ENCODE measurements at regions not wholly inside any gene's neighbourhood (a gene's known extent, or its start where the extent isn't known, plus 50 kb on each side); places are given as distances from the start of the nearest gene placed in this dataset.

DNA sequence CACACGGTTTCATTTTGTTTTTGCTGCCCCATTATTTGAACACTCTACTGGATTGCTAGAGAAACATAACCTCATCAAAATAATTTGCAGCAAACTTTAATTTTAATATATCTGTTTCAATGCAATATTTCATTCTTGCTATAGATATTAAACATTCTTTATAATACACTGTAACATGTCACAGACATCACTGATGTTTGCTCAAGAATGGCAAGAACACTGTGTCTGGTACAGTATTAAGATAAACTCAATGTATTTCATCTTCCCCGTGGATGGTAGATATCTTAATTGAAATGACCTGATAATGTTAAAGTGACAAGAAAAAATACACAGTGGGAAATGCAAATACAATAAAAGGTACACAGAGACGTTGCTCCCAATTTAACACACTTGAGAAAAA is 86.0 kb downstream of the PTCHD4 start (continued):
- no peak for TF ChIP-seq ZNF687 (CRISPR knock-in tag; IDR thresholded peaks at IDR 0.05)
- no peak for TF ChIP-seq ZNF75D (CRISPR knock-in tag; IDR thresholded peaks at IDR 0.05; ENCODE audit: borderline replicate concordance)
- TF ChIP-seq IKZF1 (IDR thresholded peaks at IDR 0.05), result no peak
- no peak for TF ChIP-seq MXD4 (CRISPR knock-in tag; IDR thresholded peaks at IDR 0.05)

DNA sequence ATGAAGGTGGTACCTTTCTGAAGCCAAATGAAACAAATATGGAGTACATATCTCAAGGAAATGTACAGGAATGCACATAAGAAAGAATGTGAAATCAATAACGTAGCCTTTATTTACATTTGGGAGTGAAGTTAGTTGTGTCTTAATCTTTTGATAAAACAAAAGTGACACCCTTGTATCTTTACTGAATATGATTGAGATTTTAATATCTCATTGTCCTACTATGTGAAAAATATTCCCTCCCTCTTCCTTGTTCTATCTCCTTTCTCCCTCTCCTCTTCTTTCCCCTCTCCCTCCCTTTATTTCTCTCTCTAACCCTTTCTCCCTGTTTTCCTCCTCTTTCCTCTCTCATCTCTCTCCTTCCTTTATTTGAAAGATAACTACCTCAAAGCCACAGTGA is 89.1 kb downstream of the PTCHD4 start:
- intact Hi-C loops (cut with micrococcal nuclease; ENCODE audit: unreplicated experiment), result no loop called here
- no peak for FAIRE-seq
- in situ Hi-C loops (cut with HindIII; ENCODE audit: extremely low pct_ligation_motif_present, low pct_unique_long_range_greater_than_20kb), result no loop called here

More for the DNA sequence above, 89.1 kb downstream of the PTCHD4 start:
- BruUV-seq (replicated peaks), result no TSS peak
- peaks cover 2 to 5% of the 10 kb centered on the region in 2 experiments; a peak in 3 of 5 replicates for H3K36me3 ChIP-seq (replicated peaks in 1 of 2; ENCODE audit: control insufficient read depth in 1 of 2, insufficient read depth in 2 of 2, low read length in 2 of 2)
- ChIA-PET CTCF (ENCODE audit: low intra/inter-chr PET ratio, low total read pairs) (no interaction called here), POLR2A (no interaction called here)
- H2AFZ ChIP-seq (ENCODE audit: low read length), result no peak overlapping the region
- no peaks in the 10 kb centered on the region for H3K9me3 ChIP-seq (ENCODE audit: low read length)
- ATAC-seq (no peak), DNase-seq (ENCODE audit: low spot score) (no peak)
- no peaks in the 10 kb centered on the region; the same call in 1 of the 2 replicates for H4K20me1 ChIP-seq (ENCODE audit: insufficient read depth, low read length)
- H3K4me3 ChIP-seq (replicated peaks in 1 of 3; ENCODE audit: insufficient read depth in 1 of 3, low read depth in 2 of 3, low read length in 3 of 3), result no peak overlapping the region
- H3K4me1 ChIP-seq (ENCODE audit: insufficient read depth, low read length), result no peaks in the 10 kb centered on the region
- no peaks in the 10 kb centered on the region for H3K27me3 ChIP-seq (ENCODE audit: control insufficient read depth in 1 of 2, insufficient read depth in 2 of 2, low read length in 2 of 2)
- TF ChIP-seq TEF (CRISPR knock-in tag; IDR thresholded peaks at IDR 0.05), result no peak
- peak; percentile 93 for TF ChIP-seq HNRNPK (IDR thresholded peaks at IDR 0.05; ENCODE audit: low read depth, low read length, poor library complexity, severe bottlenecking)
- no peak overlapping the region for H3K27ac ChIP-seq (ENCODE audit: extremely low read length, insufficient read depth, low read length)
- no peak overlapping the region for H3K4me2 ChIP-seq (ENCODE audit: low read depth, low read length)
- H3K79me2 ChIP-seq (ENCODE audit: insufficient read depth, low read length), result no peaks in the 10 kb centered on the region
- H3K9ac ChIP-seq (ENCODE audit: insufficient read depth, low read depth, low read length), result no peak overlapping the region
- 18% methylated on average over 1 of the region's 1 CpG for WGBS (ENCODE audit: low lambda C conversion rate)
